HG03280 (cell line): ENCODE measurements at regions not wholly inside any gene's neighbourhood (a gene's known extent, or its start where the extent isn't known, plus 50 kb on each side); places are given as distances from the start of the nearest gene placed in this dataset.
"Not testable (repeated sequence)": the region's sequence is repeated elsewhere in the genome, so short reads cannot be mapped to it uniquely, and the experiment has no call there.

Experiments
- ATAC-seq: cut with Tn5 transposase; IDR thresholded peaks from one replicate; pipeline ENCODE4 v1.9.1; 2021; ENCODE audit warnings: mild to moderate bottlenecking, moderate library complexity; ENCODE audit not compliant: unreplicated experiment

GRCh38 chr1:213702703-213703102 is 285.1 kb upstream of the PROX1 start:
- ATAC-seq, result no peak

GRCh38 chr1:213704941-213705340 is 282.8 kb upstream of the PROX1 start:
- no peak for ATAC-seq

- ATAC-seq, result not testable (repeated sequence)
These were observed 275.8 kb upstream of the PROX1 start for GRCh38 chr1:213711833-213712490.

DNA sequence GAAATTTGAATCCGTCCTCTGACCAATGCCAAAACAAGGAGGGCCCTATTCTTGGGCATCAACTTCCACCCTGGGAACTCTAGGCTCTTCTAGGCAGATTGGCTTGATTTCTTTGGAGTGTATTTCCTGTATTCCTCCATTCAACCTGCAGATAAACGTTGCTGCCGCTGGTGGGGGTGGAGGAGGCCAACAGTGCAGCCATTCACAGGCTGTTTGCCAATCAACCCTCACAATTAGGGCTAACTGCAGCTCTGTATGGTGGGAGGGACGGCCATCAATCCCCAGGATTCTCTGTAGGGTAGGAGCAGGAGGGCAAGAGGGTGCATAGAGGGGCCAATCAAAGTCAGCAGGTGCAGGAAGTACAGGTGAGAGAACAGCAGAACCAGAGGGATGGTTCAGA is 273.1 kb upstream of the PROX1 start:
- ATAC-seq, result no peak

GRCh38 chr1:213715182-213715581 is 272.6 kb upstream of the PROX1 start:
- no peak for ATAC-seq

DNA sequence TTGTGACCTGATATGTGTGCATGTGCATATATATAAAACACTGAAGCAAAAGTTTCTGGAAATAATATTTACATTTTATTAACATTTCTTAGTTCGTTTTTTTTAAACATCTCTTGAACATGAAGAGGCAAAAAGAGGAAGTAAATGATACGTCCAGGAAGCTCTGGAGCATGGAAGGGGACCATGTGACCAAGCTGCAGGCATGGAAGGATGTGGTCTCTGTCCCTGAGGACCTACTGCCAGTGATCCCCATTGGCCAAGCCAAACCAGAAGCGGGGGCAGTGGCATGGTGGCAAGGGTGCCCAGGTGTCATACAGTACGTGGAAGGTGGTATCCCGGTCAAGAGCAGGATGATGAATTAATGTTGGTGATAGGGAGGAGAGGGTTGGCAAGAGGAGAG is 268.3 kb upstream of the PROX1 start:
- no peak for ATAC-seq

DNA sequence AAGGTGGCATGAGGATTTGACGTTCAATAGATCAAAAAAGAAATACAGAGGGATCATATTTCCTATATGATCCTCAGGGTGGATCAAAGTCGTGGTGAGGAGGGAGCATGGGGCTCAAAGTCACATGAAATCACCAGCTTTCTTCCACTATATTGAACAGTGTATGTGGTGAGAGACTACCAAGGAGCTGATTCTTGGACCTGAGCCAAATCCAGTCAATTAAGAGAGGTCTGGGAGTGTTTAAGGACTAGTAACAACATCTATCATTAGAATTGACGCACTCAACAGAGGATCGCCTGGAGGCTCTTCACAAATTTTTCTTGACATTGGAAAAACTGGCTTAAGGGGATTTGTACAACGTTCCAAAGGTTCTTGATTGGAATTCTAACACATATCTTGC is 267.7 kb upstream of the PROX1 start:
- no peak for ATAC-seq

DNA sequence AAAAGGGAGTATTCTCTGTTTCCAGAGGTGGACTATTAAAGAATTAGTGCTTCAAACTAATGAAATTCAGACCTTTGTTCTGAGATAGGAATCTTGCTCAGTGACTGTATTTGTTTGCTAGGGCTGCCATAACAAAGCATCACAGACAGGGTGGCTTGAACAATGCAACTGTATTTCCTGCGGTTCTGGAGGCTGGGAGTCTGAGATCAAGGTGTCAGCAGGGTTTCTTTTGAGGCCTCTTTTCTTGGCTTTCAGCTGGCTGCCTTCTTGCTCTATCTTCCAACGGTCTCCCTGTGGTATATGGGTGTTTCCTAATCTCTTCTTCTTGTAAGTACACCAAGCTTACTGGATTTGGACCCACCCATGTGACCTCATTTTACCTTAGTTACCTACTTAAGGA is 264.6 kb upstream of the PROX1 start:
- no peak for ATAC-seq

GRCh38 chr1:213724640-213725536 is 262.9 kb upstream of the PROX1 start:
- no peak for ATAC-seq

GRCh38 chr1:213727853-213728592 is 259.8 kb upstream of the PROX1 start:
- no peak for ATAC-seq

DNA sequence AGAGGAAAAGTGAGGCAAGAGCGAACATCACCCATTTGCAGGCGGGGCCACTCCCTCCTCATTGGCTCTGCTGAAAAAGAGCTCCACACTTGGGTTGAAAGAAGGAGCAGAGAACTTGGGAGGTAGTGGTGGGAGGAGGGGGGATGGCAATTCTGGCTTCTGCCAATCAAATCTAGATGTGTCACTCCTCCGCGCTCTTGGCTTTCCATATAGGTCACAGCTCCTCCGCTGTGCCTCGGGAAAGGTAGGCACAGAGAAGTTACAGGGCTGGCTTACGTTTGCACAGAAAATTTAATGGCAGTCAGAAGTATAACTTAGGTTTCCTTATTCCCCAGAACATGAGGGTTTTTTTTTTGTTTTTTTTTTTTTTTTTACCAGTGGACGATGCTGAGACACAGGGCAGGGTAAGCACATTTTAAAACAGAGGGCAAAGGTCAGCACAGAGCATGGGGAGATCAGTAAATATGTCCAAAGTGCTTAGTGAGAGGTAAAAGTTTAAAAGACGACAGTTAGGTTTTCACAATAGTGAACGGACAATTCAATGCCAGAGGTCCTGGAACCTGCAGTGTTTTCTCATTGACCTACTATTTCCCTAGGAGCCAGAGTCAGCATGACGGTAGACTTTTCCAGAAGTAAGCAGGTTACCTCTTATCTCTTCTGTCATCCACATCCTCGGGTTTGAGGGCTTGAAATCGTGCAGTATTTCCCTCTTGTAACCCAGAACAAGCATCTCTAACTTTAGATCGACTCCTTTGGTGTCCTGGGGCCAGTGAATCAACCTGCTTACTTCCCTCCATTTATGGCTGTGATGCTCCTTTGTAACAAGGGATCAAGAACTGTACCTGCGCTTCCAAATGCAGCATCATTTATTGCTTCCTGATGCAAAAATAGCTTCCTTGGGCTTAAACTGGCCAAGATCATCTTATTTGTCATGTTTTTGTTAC is 258.9 kb upstream of the PROX1 start:
- no peak for ATAC-seq

GRCh38 chr1:213733705-213734104 is 254.1 kb upstream of the PROX1 start:
- ATAC-seq, result no peak

DNA sequence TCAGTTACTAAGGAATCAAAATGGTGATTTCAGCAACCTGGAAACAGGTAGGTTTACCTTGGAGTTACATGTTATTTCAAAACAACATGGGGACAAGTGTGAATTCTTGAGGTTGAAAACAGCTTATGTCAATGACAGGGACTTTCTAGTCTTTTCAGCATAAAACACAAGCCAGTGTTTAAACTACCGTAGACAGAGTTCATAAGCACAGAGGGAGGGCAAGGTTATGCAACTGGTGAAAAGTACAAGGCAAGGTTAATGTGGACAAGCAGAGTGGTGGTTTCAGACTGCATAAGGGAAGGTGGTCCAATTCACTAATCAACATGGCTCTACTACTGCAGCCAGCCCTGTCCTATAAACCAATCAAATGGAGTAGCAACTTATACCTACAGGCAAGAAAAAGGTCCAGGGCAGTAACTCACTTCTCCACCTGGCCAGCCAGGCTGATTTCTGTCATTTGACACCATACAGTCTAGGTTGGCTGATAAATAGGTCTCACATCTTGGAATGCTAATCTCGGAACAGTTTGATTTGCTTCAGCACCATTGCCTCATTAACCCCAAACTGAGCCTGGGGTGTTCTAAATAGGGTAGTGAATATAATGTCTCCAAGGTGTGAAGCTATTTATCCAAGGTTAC is 250.3 kb upstream of the PROX1 start:
- ATAC-seq, result no peak

DNA sequence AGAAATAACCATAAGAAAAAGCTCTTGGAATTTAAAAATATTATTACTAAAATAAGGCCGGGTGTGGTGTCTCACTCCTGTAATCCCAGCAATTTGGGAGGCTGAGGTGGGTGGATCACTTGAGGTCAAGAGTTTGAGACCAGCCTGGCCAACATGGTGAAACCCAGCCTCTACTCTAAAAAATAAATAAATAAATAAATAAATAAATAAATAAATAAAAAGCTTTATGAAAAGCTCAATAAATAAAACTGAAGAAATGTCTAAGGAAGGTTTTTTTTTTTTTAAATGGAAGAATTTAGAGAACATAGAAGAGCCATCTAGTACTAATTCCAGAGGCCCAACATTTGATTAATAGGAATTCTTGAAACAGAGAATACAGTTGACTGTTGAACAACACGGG is 249.1 kb upstream of the PROX1 start:
- no peak for ATAC-seq

DNA sequence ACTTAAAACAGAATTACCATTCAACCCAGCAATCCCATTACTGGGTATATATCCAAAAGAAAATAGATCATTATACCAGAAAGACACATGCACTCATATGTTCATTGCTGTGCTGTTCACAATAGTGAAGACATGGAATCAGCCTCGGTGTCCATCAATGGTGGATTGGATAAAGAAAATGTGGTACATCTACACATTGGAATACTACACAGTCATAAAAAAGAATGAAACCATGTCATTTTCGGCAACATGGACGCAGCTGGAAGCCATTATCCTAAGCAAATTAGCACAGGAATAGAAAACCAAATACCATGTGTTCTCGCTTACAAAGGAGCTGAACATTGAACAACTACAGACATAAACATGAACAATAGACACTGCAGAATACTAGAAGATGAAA is 244.8 kb upstream of the PROX1 start:
- no peak for ATAC-seq

DNA sequence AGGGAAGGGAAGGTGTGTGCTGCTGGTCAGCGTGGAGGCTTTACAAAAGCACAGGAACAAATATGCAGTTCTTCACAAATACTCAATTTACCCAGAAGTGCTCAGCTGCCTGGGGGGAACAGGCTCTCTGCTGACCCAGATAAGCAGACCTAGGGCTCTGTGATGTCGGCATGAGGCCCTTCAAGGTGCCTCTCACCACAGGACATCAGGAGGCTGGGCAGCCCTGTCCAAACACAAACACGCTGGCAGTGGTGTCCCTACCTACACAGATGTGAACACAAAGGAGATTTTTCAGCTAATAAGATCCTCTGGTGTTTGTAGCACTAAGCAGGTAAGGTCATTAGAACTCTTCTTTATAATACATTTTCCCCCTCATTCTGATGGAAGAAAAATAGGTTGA is 243.0 kb upstream of the PROX1 start:
- ATAC-seq, result no peak

GRCh38 chr1:213745451-213745850 is 242.3 kb upstream of the PROX1 start:
- ATAC-seq, result no peak

DNA sequence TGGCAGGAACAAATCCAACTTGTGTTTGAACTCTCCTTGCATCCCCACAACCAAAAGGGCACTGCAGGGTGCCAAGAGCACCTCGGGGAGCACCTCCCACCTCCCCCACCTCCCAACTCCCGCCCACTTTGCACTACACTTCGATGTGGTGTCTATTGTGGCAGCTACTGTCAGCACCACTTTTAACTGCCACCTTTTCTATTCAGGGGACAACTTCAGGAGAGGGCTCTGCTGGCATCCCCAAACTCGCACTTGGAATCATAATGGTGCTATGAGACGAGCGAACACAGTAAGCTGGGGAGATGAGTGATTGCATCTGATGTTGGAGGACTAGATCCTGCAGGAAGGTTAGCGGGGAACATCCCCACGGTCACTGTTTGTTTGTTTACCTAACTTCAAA is 238.2 kb upstream of the PROX1 start:
- ATAC-seq, result no peak

GRCh38 chr1:213750231-213751063 is 237.3 kb upstream of the PROX1 start:
- no peak for ATAC-seq
